Activated naive CD4-positive, alpha-beta T cell treated with Interleukin-2 at 50 U/mL for 16 hours (primary cell): ENCODE measurements at regions not wholly inside any gene's neighbourhood (a gene's known extent, or its start where the extent isn't known, plus 50 kb on each side); places are given as distances from the start of the nearest gene placed in this dataset.
"Not testable (repeated sequence)": the region's sequence is repeated elsewhere in the genome, so short reads cannot be mapped to it uniquely, and the experiment has no call there.

ENCODE experiments used
- DNase-seq: peaks from one replicate; pipeline ENCODE4 v3.0.0-alpha.2; 2020

- DNase-seq, result no peak
These were observed 1628.8 kb upstream of the SEL1L start for GRCh38 chr14:83162361-83162929.

- no peak for DNase-seq
These were observed 1629.4 kb upstream of the SEL1L start for GRCh38 chr14:83163016-83163415.

- no peak for DNase-seq
These were observed 1630.4 kb upstream of the SEL1L start for GRCh38 chr14:83164016-83164415.

GRCh38 chr14:83164591-83164990 is 1630.9 kb upstream of the SEL1L start:
- DNase-seq, result no peak

GRCh38 chr14:83170165-83170564 is 1636.5 kb upstream of the SEL1L start:
- DNase-seq, result no peak

GRCh38 chr14:83171761-83172160 is 1638.1 kb upstream of the SEL1L start:
- no peak for DNase-seq

GRCh38 chr14:83172363-83172762 is 1638.7 kb upstream of the SEL1L start:
- no peak for DNase-seq

- no peak for DNase-seq
These were observed 1640.0 kb upstream of the SEL1L start for GRCh38 chr14:83173687-83174086.

- no peak for DNase-seq
These were observed 1650.9 kb upstream of the SEL1L start for GRCh38 chr14:83184531-83184930.

GRCh38 chr14:83188311-83188710 is 1654.7 kb upstream of the SEL1L start:
- not testable (repeated sequence) for DNase-seq

GRCh38 chr14:83196236-83196635 is 1662.6 kb upstream of the SEL1L start:
- DNase-seq, result no peak

- no peak for DNase-seq
These were observed 1663.6 kb upstream of the SEL1L start for GRCh38 chr14:83197271-83197670.

GRCh38 chr14:83207550-83207949 is 1673.9 kb upstream of the SEL1L start:
- no peak for DNase-seq

GRCh38 chr14:83208341-83208740 is 1674.7 kb upstream of the SEL1L start:
- no peak for DNase-seq

GRCh38 chr14:83217492-83217891 is 1683.8 kb upstream of the SEL1L start:
- DNase-seq, result no peak

- DNase-seq, result no peak
These were observed 1714.4 kb upstream of the SEL1L start for GRCh38 chr14:83247924-83248639.

GRCh38 chr14:83251402-83251801 is 1717.7 kb upstream of the SEL1L start:
- DNase-seq, result no peak

GRCh38 chr14:83253870-83254269 is 1720.2 kb upstream of the SEL1L start:
- DNase-seq, result no peak

- no peak for DNase-seq
These were observed 1721.5 kb upstream of the SEL1L start for GRCh38 chr14:83255015-83255726.

GRCh38 chr14:83255727-83256090 is 1722.1 kb upstream of the SEL1L start:
- DNase-seq, result no peak

- DNase-seq, result no peak
These were observed 1724.1 kb upstream of the SEL1L start for GRCh38 chr14:83257466-83258439.

- DNase-seq, result no peak
These were observed 1727.1 kb upstream of the SEL1L start for GRCh38 chr14:83260751-83261150.

GRCh38 chr14:83269583-83269982 is 1735.9 kb upstream of the SEL1L start:
- no peak for DNase-seq
